ENCODE measurements at regions not wholly inside any gene's neighbourhood (a gene's known extent, or its start where the extent isn't known, plus 50 kb on each side); places are given as distances from the start of the nearest gene placed in this dataset.

- DNase-seq (ENCODE audit: insufficient read length, low spot score) (no peak), FAIRE-seq (no peak)
Measured at GRCh38 chr2:198321522-198322088, 517.2 kb downstream of the PLCL1 start.

- DNase-seq (ENCODE audit: insufficient read length, low spot score): no peak
- FAIRE-seq: no peak
Measured at GRCh38 chr2:198316852-198317396, 512.5 kb downstream of the PLCL1 start.

- no peak for FAIRE-seq
Measured at GRCh38 chr2:198315791-198316630, 511.6 kb downstream of the PLCL1 start.

GRCh38 chr2:198314559-198315153 is 510.3 kb downstream of the PLCL1 start:
- no peak for FAIRE-seq

More at GRCh38 chr2:198315791-198316630, 511.6 kb downstream of the PLCL1 start:
- no peak for DNase-seq (ENCODE audit: insufficient read length, low spot score)

GRCh38 chr2:198312596-198313483 is 508.4 kb downstream of the PLCL1 start:
- FAIRE-seq (no peak), DNase-seq (ENCODE audit: insufficient read length, low spot score) (no peak)

More at GRCh38 chr2:198314559-198315153, 510.3 kb downstream of the PLCL1 start:
- peak; percentile 18 for DNase-seq (ENCODE audit: insufficient read length, low spot score)

- DNase-seq (ENCODE audit: insufficient read length, low spot score) (no peak), FAIRE-seq (no peak)
Measured at GRCh38 chr2:198311020-198311419, 506.6 kb downstream of the PLCL1 start.

- DNase-seq (ENCODE audit: insufficient read length, low spot score): peak; percentile 48
- no peak for FAIRE-seq
Measured at GRCh38 chr2:198309673-198310280, 505.4 kb downstream of the PLCL1 start.

GRCh38 chr2:198309081-198309480 is 504.7 kb downstream of the PLCL1 start:
- no peak for FAIRE-seq
- DNase-seq (ENCODE audit: insufficient read length, low spot score): no peak

- no peak for FAIRE-seq
- DNase-seq (ENCODE audit: insufficient read length, low spot score): no peak
Measured at GRCh38 chr2:198308368-198308767, 504.0 kb downstream of the PLCL1 start.

- no peak for FAIRE-seq
- DNase-seq (ENCODE audit: insufficient read length, low spot score): no peak
Measured at GRCh38 chr2:198307093-198307492, 502.7 kb downstream of the PLCL1 start.

GRCh38 chr2:198304859-198305258 is 500.5 kb downstream of the PLCL1 start:
- FAIRE-seq: no peak
- DNase-seq (ENCODE audit: insufficient read length, low spot score): no peak

- FAIRE-seq (no peak), DNase-seq (ENCODE audit: insufficient read length, low spot score) (no peak)
Measured at GRCh38 chr2:198297350-198297749, 493.0 kb downstream of the PLCL1 start.

- no peak for FAIRE-seq
- peak; percentile 51 for DNase-seq (ENCODE audit: insufficient read length, low spot score)
Measured at GRCh38 chr2:198296665-198297308, 492.4 kb downstream of the PLCL1 start.

GRCh38 chr2:198293281-198293680 is 488.9 kb downstream of the PLCL1 start:
- no peak for FAIRE-seq
- DNase-seq (ENCODE audit: insufficient read length, low spot score): no peak

- no peak for DNase-seq (ENCODE audit: insufficient read length, low spot score)
- FAIRE-seq: no peak
Measured at GRCh38 chr2:198289811-198290210, 485.4 kb downstream of the PLCL1 start.

- no peak for DNase-seq (ENCODE audit: insufficient read length, low spot score)
- no peak for FAIRE-seq
Measured at GRCh38 chr2:198287706-198288105, 483.3 kb downstream of the PLCL1 start.

- FAIRE-seq: no peak
- DNase-seq (ENCODE audit: insufficient read length, low spot score): no peak
Measured at GRCh38 chr2:198285216-198285615, 480.8 kb downstream of the PLCL1 start.

- FAIRE-seq: no peak
- DNase-seq (ENCODE audit: insufficient read length, low spot score): no peak
Measured at GRCh38 chr2:198283146-198283545, 478.8 kb downstream of the PLCL1 start.

GRCh38 chr2:198282061-198282460 is 477.7 kb downstream of the PLCL1 start:
- DNase-seq (ENCODE audit: insufficient read length, low spot score) (no peak), FAIRE-seq (no peak)

- DNase-seq (ENCODE audit: insufficient read length, low spot score) (no peak), FAIRE-seq (no peak)
Measured at GRCh38 chr2:198280145-198280544, 475.8 kb downstream of the PLCL1 start.
